Fibroblast of lung (primary cell): ENCODE measurements at regions not wholly inside any gene's neighbourhood (a gene's known extent, or its start where the extent isn't known, plus 50 kb on each side); places are given as distances from the start of the nearest gene placed in this dataset.

ENCODE experiments used
- CTCF ChIP-seq, 2 donors: IDR thresholded peaks in 1 of 2; conservative IDR thresholded peaks in 1 of 2; 1 replicate in 1 of 2; 2 replicates in 1 of 2; pipeline ENCODE4 v1.5.1; 2011 to 2012; ENCODE audit warnings: low read length in 2 of 2, control low read depth in 1 of 2, inconsistent platforms in 1 of 2, low read depth in 1 of 2, mild to moderate bottlenecking in 1 of 2
- EZH2 ChIP-seq: IDR thresholded peaks from 2 replicates; pipeline ENCODE4 v1.5.1; 2012; ENCODE audit warnings: low read length, control low read depth, mild to moderate bottlenecking; ENCODE audit errors: missing control alignments

GRCh38 chr2:7728388-7728787 lies 811.2 kb downstream of the RNF144A start:
- TF ChIP-seq CTCF (conservative IDR thresholded peaks at IDR 0.05 in 1 of 2, IDR thresholded peaks at IDR 0.05 in 1 of 2; ENCODE audit: low read depth in 1 of 2, low read length in 2 of 2) (no peak), EZH2 (no peak)
